H1 (cell line): ENCODE measurements at regions not wholly inside any gene's neighbourhood (a gene's known extent, or its start where the extent isn't known, plus 50 kb on each side); places are given as distances from the start of the nearest gene placed in this dataset.

Experiments
- CTCF ChIA-PET: fragments of 300-600 bp; sonication (Branson Sonifier 250); formaldehyde crosslinking; loops from one replicate; lab custom pipeline; 2021; ENCODE audit not compliant: partially characterized antibody; lab: Charles Lee
- POLR2A ChIA-PET: fragments of 300-600 bp; sonication (Branson Sonifier 250); formaldehyde crosslinking; loops from one replicate; lab custom pipeline; 2021; ENCODE audit warnings: inconsistent platforms; ENCODE audit not compliant: partially characterized antibody; lab: Charles Lee
- DNase-seq, 2 experiments: peaks; one replicate each; pipeline versions ENCODE4 v3.0.0 to v3.0.0-alpha.2; 2010 to 2022; ENCODE audit warnings: low spot score in 2 of 2, low read depth in 1 of 2, mixed read lengths in 1 of 2
- FAIRE-seq: peaks from 2 replicates; lab custom pipeline; 2011; peaks lifted over from hg19 to GRCh38; lab: Jason Lieb, UNC
- H2AFZ ChIP-seq: 2 replicates; pipeline ENCODE4 v1.8.1; 2012; ENCODE audit warnings: low read length, inconsistent platforms
- H2AK5ac ChIP-seq: 2 replicates; pipeline ENCODE4 v1.6.1; 2013; ENCODE audit warnings: low read depth, low read length
- H2BK120ac ChIP-seq: replicated peaks from 2 replicates; pipeline ENCODE3; 2013; ENCODE audit warnings: low read depth, low read length, inconsistent platforms
- H2BK12ac ChIP-seq: 2 replicates; pipeline ENCODE4 v1.6.1; 2013; ENCODE audit warnings: low read depth, low read length
- H2BK15ac ChIP-seq: 2 replicates; pipeline ENCODE4 v1.6.1; 2013; ENCODE audit warnings: low read length
- H2BK20ac ChIP-seq: 2 replicates; pipeline ENCODE4 v1.6.1; 2013; ENCODE audit warnings: low read length
- H2BK5ac ChIP-seq: 2 replicates; pipeline ENCODE4 v1.6.1; 2013; ENCODE audit warnings: low read depth, low read length
- H3K14ac ChIP-seq: 2 replicates; pipeline ENCODE4 v1.6.1; 2013; ENCODE audit warnings: inconsistent platforms; ENCODE audit not compliant: insufficient read length
- H3K18ac ChIP-seq: 2 replicates; pipeline ENCODE4 v1.6.1; 2013; ENCODE audit warnings: low read length; ENCODE audit errors: extremely low read depth
- H3K23ac ChIP-seq: 2 replicates; pipeline ENCODE4 v1.6.1; 2013; ENCODE audit warnings: inconsistent platforms; ENCODE audit not compliant: insufficient read length
- H3K23me2 ChIP-seq: 2 replicates; pipeline ENCODE4 v1.6.1; 2013; ENCODE audit warnings: low read depth, low read length
- H3K27ac ChIP-seq: 2 replicates; pipeline ENCODE4 v1.6.1; 2011; ENCODE audit warnings: low read depth, low read length, inconsistent platforms
- H3K27me3 ChIP-seq, 4 experiments: replicated peaks in 1 of 4; 1 replicate in 1 of 4; 2 replicates in 3 of 4; pipeline versions ENCODE4 v1.6.1 to v1.8.1; 2011 to 2013; ENCODE audit warnings: low read length in 3 of 4, mild to moderate bottlenecking in 3 of 4, inconsistent platforms in 2 of 4, mixed read lengths in 2 of 4, moderate library complexity in 1 of 4; ENCODE audit not compliant: control insufficient read depth in 3 of 4, insufficient read depth in 3 of 4; ENCODE audit errors: extremely low read depth in 1 of 4
- H3K36me3 ChIP-seq, 4 experiments: 2 replicates each; pipeline versions ENCODE4 v1.6.1 to v1.8.1; 2011 to 2013; ENCODE audit warnings: mild to moderate bottlenecking in 4 of 4, low read length in 3 of 4, moderate library complexity in 2 of 4, control low read depth in 1 of 4, inconsistent platforms in 1 of 4; ENCODE audit not compliant: insufficient read depth in 4 of 4, control insufficient read depth in 2 of 4
- H3K4ac ChIP-seq: replicated peaks from 2 replicates; pipeline ENCODE3; 2013; ENCODE audit warnings: low read length, low read depth, mixed read lengths, inconsistent platforms; ENCODE audit not compliant: insufficient read length
- H3K4me1 ChIP-seq, 4 experiments: replicated peaks in 1 of 4; 1 replicate in 1 of 4; 2 replicates in 3 of 4; pipeline versions ENCODE4 v1.6.1 to v1.8.1; 2011 to 2013; ENCODE audit warnings: low read length in 3 of 4, inconsistent platforms in 2 of 4, mixed read lengths in 1 of 4; ENCODE audit not compliant: insufficient read depth in 4 of 4, control insufficient read depth in 3 of 4
- H3K4me2 ChIP-seq, 2 experiments: 2 replicates each; pipeline versions ENCODE4 v1.6.1 to v1.8.1; 2011 to 2013; ENCODE audit warnings: low read depth in 2 of 2, low read length in 2 of 2, control low read depth in 1 of 2, inconsistent platforms in 1 of 2, mild to moderate bottlenecking in 1 of 2; ENCODE audit not compliant: insufficient read depth in 1 of 2
- H3K4me3 ChIP-seq, 4 experiments: fragments of 200-600, 300-600 bp in 1 of 4; sonication (generic), shearing (Covaris generic), sonication (Bioruptor Twin) in 1 of 4; 2 replicates each; pipeline versions ENCODE4 v1.5.1 to v1.8.1; 2011 to 2016; ENCODE audit warnings: low read length in 4 of 4, low read depth in 3 of 4, control low read depth in 2 of 4, inconsistent platforms in 2 of 4, mild to moderate bottlenecking in 2 of 4, mixed read lengths in 1 of 4, moderate library complexity in 1 of 4; ENCODE audit not compliant: insufficient read depth in 2 of 4; ENCODE audit errors: extremely low read depth in 1 of 4
- H3K56ac ChIP-seq: replicated peaks from 2 replicates; pipeline ENCODE3; 2013; ENCODE audit warnings: low read depth, mild to moderate bottlenecking, mixed read lengths, low read length, inconsistent platforms; ENCODE audit not compliant: insufficient read length
- H3K79me1 ChIP-seq: 2 replicates; pipeline ENCODE4 v1.6.1; 2013; ENCODE audit warnings: low read depth, low read length, control low read depth
- H3K79me2 ChIP-seq, 2 experiments: 2 replicates each; pipeline versions ENCODE4 v1.6.1 to v1.8.1; 2012 to 2013; ENCODE audit warnings: low read length in 2 of 2, mild to moderate bottlenecking in 2 of 2, inconsistent platforms in 1 of 2; ENCODE audit not compliant: insufficient read depth in 2 of 2, control insufficient read depth in 1 of 2
- H3K9ac ChIP-seq, 4 experiments: replicated peaks in 1 of 4; 1 replicate in 1 of 4; 2 replicates in 3 of 4; pipeline versions ENCODE4 v1.6.1 to v1.8.1; 2011 to 2013; ENCODE audit warnings: low read depth in 3 of 4, low read length in 3 of 4, control low read depth in 2 of 4, mild to moderate bottlenecking in 2 of 4, moderate library complexity in 2 of 4, inconsistent platforms in 1 of 4; ENCODE audit errors: extremely low read depth in 1 of 4
- H3K9me3 ChIP-seq, 2 experiments: 2 replicates each; pipeline versions ENCODE4 v1.6.1 to v1.8.1; 2012 to 2013; ENCODE audit warnings: mild to moderate bottlenecking in 2 of 2, moderate library complexity in 2 of 2, control low read depth in 1 of 2, inconsistent platforms in 1 of 2, low read depth in 1 of 2, low read length in 1 of 2, mixed read lengths in 1 of 2; ENCODE audit not compliant: insufficient read depth in 2 of 2
- H4K20me1 ChIP-seq, 2 experiments: replicated peaks in 1 of 2; 2 replicates each; pipeline versions ENCODE3 to v1.8.1; 2011 to 2013; ENCODE audit warnings: inconsistent platforms in 2 of 2, low read length in 2 of 2, mild to moderate bottlenecking in 1 of 2; ENCODE audit not compliant: insufficient read depth in 2 of 2, control insufficient read depth in 1 of 2
- H4K5ac ChIP-seq: 2 replicates; pipeline ENCODE4 v1.6.1; 2013; ENCODE audit warnings: low read length, low read depth, mixed read lengths, inconsistent platforms; ENCODE audit not compliant: insufficient read length
- H4K8ac ChIP-seq: 2 replicates; pipeline ENCODE4 v1.8.0; 2013; ENCODE audit warnings: mild to moderate bottlenecking, moderate library complexity, low read length, inconsistent platforms; ENCODE audit not compliant: insufficient read depth; ENCODE audit errors: extremely low read depth
- H4K91ac ChIP-seq: replicated peaks from 2 replicates; pipeline ENCODE3; 2013; ENCODE audit warnings: low read length, mixed read lengths, inconsistent platforms; ENCODE audit not compliant: insufficient read length
- MAFK ChIP-seq: IDR thresholded peaks from 2 replicates; pipeline ENCODE4 v1.6.1; 2012; ENCODE audit warnings: low read depth, mild to moderate bottlenecking, improper control_type of control experiment, low read length
- RAD21 ChIP-seq, 2 experiments: IDR thresholded peaks in 1 of 2; conservative IDR thresholded peaks in 1 of 2; 2 replicates each; pipeline ENCODE4 v1.6.1; 2011; ENCODE audit warnings: low read depth in 2 of 2, low read length in 2 of 2, improper control_type of control experiment in 1 of 2, inconsistent platforms in 1 of 2, mild to moderate bottlenecking in 1 of 2, moderate library complexity in 1 of 2
- WGBS, 2 experiments: shearing (Covaris generic) in 1 of 2; methylation state at CpG; one replicate each; pipeline versions ENCODE4 v1.1.6 to v1.1.7; 2013 to 2015; ENCODE audit warnings: low lambda C conversion rate in 2 of 2, mixed read lengths in 2 of 2, inconsistent platforms in 1 of 2, low coverage in 1 of 2, missing lambda C conversion rate in 1 of 2; ENCODE audit not compliant: insufficient replicate concordance in 2 of 2, insufficient coverage in 1 of 2, insufficient read length in 1 of 2; ENCODE audit errors: extremely low coverage in 1 of 2, missing lambda C conversion rate in 1 of 2; 5-methylcytosine and 5-hydroxymethylcytosine counted together

DNA sequence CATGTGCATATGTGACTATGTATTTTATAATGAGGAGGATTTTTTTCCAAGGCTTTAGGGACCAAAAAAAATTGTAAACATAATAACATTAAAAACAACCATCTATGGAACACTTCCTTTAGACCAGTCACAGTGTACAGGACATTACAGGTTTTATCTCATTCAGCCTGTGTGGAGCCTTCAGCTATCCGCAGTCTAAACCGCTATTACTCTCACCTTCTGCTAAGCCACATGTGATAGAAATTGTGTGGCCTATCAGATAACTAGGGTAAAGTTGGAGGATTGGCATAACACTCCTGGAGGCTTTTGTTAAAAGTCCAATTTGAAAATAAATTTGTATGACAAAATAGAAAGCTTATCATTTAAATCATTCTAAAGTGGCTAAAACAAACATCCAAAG lies 281.2 kb upstream of the TMTC1 start:
- POLR2A ChIA-PET: no interaction called here
- no peak overlapping the region for H2BK15ac ChIP-seq
- no peak overlapping the region for H2AK5ac ChIP-seq
- CTCF ChIA-PET: no interaction called here
- DNase-seq (no peak), FAIRE-seq (no peak)
- no peak overlapping the region for H3K27ac ChIP-seq
- H3K9me3 ChIP-seq: no peaks in the 10 kb centered on the region
- H3K4me1 ChIP-seq: no peaks in the 10 kb centered on the region
- WGBS, 2 experiments: 77% methylated on average over 2 of the region's 2 CpGs; no CpG with 5 or more reads in 1 of the 2 experiments
- no peak overlapping the region for H4K8ac ChIP-seq
- H4K20me1 ChIP-seq: no peaks in the 10 kb centered on the region
- H3K79me1 ChIP-seq: no peaks in the 10 kb centered on the region
- no peak overlapping the region for H3K18ac ChIP-seq
- H3K14ac ChIP-seq: no peak overlapping the region
- no peak overlapping the region for H3K56ac ChIP-seq
- H3K23me2 ChIP-seq: no peaks in the 10 kb centered on the region
- no peak overlapping the region for H4K5ac ChIP-seq
- H3K79me2 ChIP-seq: no peaks in the 10 kb centered on the region
- no peak overlapping the region for H3K4me2 ChIP-seq
- H2BK5ac ChIP-seq: no peak overlapping the region
- H3K36me3 ChIP-seq: no peaks in the 10 kb centered on the region
- no peak overlapping the region for H3K4ac ChIP-seq
- H2BK12ac ChIP-seq: no peak overlapping the region
- no peak overlapping the region for H3K9ac ChIP-seq
- H3K27me3 ChIP-seq: no peaks in the 10 kb centered on the region
- H2BK20ac ChIP-seq: no peak overlapping the region
- H3K4me3 ChIP-seq: no peak overlapping the region
- no peak overlapping the region for H2AFZ ChIP-seq
- H4K91ac ChIP-seq: no peak overlapping the region
- H3K23ac ChIP-seq: no peak overlapping the region
- no peak overlapping the region for H2BK120ac ChIP-seq
- no peak for TF ChIP-seq RAD21 (IDR thresholded peaks at IDR 0.05 in 1 of 2, conservative IDR thresholded peaks at IDR 0.05 in 1 of 2; ENCODE audit: low read depth in 2 of 2, low read length in 2 of 2)
- no peak for TF ChIP-seq MAFK
- TF ChIP-seq, all 59 proteins: peak for 0
